ENCODE measurements at regions not wholly inside any gene's neighbourhood (a gene's known extent, or its start where the extent isn't known, plus 50 kb on each side); places are given as distances from the start of the nearest gene placed in this dataset.

DNA sequence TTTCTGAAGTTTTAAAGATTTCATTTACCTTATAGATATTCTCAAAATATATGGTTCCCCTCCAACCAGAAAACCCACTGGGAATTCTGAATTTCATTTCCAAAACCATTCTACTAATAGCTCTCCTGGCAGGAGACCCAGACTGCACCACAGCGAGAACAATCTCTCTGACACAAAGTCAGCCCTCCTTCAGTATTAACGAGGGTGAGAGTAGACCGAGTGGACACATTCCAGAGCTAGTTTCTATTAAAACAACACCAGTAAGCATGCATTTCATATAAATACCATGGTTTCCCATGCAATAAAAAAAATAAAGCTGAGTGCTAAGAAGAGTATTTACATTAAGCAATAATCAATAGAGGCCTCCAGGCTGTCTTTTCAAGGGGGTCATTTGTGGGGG is 899.6 kb upstream of the SLC35B3 start:
- no peak overlapping the region for H3K14ac ChIP-seq (replicated peaks; ENCODE audit: low read depth, low read length)
- no peaks in the 10 kb centered on the region for H4K20me1 ChIP-seq (ENCODE audit: insufficient read depth, low read length)
- POLR2A ChIA-PET (ENCODE audit: unreplicated experiment): no interaction called here
- no peak overlapping the region for H3K9ac ChIP-seq (ENCODE audit: low read depth, low read length)
- no peak overlapping the region for H2BK5ac ChIP-seq (ENCODE audit: low read depth, low read length, poor library complexity, severe bottlenecking)
- no peaks in the 10 kb centered on the region for H3K9me1 ChIP-seq (ENCODE audit: insufficient read depth, low read length)
- no TSS peak for BruUV-seq (replicated peaks)
- no peak for TF ChIP-seq MAFK (IDR thresholded peaks at IDR 0.05; ENCODE audit: low read depth, low read length)
- TF ChIP-seq, protein P1, sequence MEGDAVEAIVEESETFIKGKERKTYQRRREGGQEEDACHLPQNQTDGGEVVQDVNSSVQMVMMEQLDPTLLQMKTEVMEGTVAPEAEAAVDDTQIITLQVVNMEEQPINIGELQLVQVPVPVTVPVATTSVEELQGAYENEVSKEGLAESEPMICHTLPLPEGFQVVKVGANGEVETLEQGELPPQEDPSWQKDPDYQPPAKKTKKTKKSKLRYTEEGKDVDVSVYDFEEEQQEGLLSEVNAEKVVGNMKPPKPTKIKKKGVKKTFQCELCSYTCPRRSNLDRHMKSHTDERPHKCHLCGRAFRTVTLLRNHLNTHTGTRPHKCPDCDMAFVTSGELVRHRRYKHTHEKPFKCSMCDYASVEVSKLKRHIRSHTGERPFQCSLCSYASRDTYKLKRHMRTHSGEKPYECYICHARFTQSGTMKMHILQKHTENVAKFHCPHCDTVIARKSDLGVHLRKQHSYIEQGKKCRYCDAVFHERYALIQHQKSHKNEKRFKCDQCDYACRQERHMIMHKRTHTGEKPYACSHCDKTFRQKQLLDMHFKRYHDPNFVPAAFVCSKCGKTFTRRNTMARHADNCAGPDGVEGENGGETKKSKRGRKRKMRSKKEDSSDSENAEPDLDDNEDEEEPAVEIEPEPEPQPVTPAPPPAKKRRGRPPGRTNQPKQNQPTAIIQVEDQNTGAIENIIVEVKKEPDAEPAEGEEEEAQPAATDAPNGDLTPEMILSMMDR (conservative IDR thresholded peaks at IDR 0.05; ENCODE audit: low read depth, low read length): no peak
- no peak for TF ChIP-seq CEBPB (IDR thresholded peaks at IDR 0.05; ENCODE audit: low read depth, low read length)
- no peak for TF ChIP-seq RCOR1 (IDR thresholded peaks at IDR 0.05; ENCODE audit: insufficient replicate concordance, low read length)
- no peak for TF ChIP-seq CHD1 (IDR thresholded peaks at IDR 0.05; ENCODE audit: low read depth, low read length)
- no peak for TF ChIP-seq NFE2L2 (IDR thresholded peaks at IDR 0.05; ENCODE audit: low read depth, low read length)
- no peaks in the 10 kb centered on the region for H3K79me1 ChIP-seq (ENCODE audit: low read depth in 1 of 2, low read length in 2 of 2)
- no peak overlapping the region for H3K18ac ChIP-seq (ENCODE audit: low read depth, low read length)
- no peak overlapping the region for H3K27ac ChIP-seq (ENCODE audit: insufficient read depth, low read length)
- no peak overlapping the region for H4K5ac ChIP-seq (ENCODE audit: low read depth, low read length)
- H2BK15ac ChIP-seq (ENCODE audit: low read depth, low read length): no peak overlapping the region
- H3K4ac ChIP-seq (ENCODE audit: low read depth, low read length): no peak overlapping the region
- no peaks in the 10 kb centered on the region for H3K27me3 ChIP-seq (ENCODE audit: control insufficient read depth, insufficient read depth, low read length)
- H3K4me3 ChIP-seq (ENCODE audit: insufficient read depth, low read depth, low read length): no peak overlapping the region
- ATAC-seq (ENCODE audit: low read depth): peak; percentile 83
- H2AK5ac ChIP-seq (ENCODE audit: low read depth, low read length): no peak overlapping the region
- in situ Hi-C loops (cut with MboI; ENCODE audit: low sequenced_read_pairs): no loop called here
- no peak overlapping the region for H3K56ac ChIP-seq (ENCODE audit: extremely low read depth, insufficient read depth, low read length)
- no peak overlapping the region; the same call in 1 of the 2 replicates for H3K4me2 ChIP-seq (ENCODE audit: low read depth, low read length)
- H2AFZ ChIP-seq (replicated peaks; ENCODE audit: low read length, poor library complexity): no peak overlapping the region
- no peaks in the 10 kb centered on the region for H3K9me3 ChIP-seq (ENCODE audit: control insufficient read depth, insufficient read depth, low read length)
- H2AK9ac ChIP-seq (replicated peaks; ENCODE audit: low read depth, low read length, poor library complexity): no peak overlapping the region
- H4K91ac ChIP-seq (ENCODE audit: insufficient read depth, low read depth, low read length): no peak overlapping the region
- peak; percentile 1 for DNase-seq
- H3K4me1 ChIP-seq (ENCODE audit: control insufficient read depth, insufficient read depth, low read length): no peaks in the 10 kb centered on the region
- intact Hi-C loops (cut with micrococcal nuclease): no loop called here
- no peak overlapping the region for H2BK120ac ChIP-seq (ENCODE audit: low read depth, low read length)
- H3K23ac ChIP-seq (ENCODE audit: low read depth, low read length): no peak overlapping the region
- no peak overlapping the region for H4K8ac ChIP-seq (ENCODE audit: low read depth in 2 of 2, low read length in 2 of 2)
- CTCF ChIA-PET: no interaction called here
- dilution Hi-C loops (cut with HindIII; ENCODE audit: low sequenced_read_pairs, unreplicated experiment): no loop called here
- WGBS, 2 experiments (ENCODE audit: extremely low coverage in 2 of 2, insufficient read length in 1 of 2): no CpG with 5 or more reads among the region's 3 CpGs
- no peak overlapping the region for H2BK20ac ChIP-seq (ENCODE audit: low read depth, low read length)
- H3K36me3 ChIP-seq (ENCODE audit: control insufficient read depth, insufficient read depth, low read length): no peaks in the 10 kb centered on the region
